ENCODE measurements at regions not wholly inside any gene's neighbourhood (a gene's known extent, or its start where the extent isn't known, plus 50 kb on each side); places are given as distances from the start of the nearest gene placed in this dataset.

DNA sequence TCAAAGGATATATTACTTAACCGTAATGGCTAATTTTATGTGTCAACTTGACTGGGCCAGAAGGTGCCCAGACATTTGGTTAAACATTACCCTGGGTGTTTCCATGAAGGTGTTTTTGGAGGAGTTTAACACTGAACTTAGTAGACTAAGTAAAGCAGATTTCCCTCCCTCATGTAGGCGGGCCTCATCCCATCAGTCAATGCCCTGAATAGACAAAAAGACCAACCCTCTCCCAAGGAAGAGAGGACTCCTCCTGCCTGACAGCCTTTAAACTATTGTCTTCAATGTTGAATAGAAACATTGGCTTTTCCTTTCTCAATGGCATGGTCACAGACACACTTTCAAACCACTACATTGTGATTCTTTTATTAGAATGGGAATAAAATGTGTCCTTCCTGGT is 121.9 kb downstream of the SETD4 start:
- DNase-seq (ENCODE audit: low read depth, low spot score) = no peak

DNA sequence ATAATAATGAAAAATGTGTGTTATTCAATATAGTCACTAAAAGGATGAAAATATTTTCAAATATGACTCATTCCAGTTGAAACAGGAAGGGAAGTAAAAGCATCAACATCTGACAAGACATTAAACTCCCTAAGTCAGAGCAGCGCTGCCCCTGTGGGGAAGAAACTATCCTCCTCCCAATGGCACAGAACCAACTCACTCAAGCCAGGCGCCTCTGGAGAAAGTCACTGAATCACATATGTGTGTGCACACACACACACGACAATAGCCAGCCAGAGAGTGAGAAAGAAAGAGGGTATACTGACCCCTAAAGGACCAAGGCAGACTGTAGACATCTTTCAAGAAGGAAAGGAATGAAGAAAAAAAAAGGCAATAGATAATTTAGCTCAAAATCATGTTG is 126.9 kb downstream of the SETD4 start:
- DNase-seq (ENCODE audit: low read depth, low spot score) = no peak

DNA sequence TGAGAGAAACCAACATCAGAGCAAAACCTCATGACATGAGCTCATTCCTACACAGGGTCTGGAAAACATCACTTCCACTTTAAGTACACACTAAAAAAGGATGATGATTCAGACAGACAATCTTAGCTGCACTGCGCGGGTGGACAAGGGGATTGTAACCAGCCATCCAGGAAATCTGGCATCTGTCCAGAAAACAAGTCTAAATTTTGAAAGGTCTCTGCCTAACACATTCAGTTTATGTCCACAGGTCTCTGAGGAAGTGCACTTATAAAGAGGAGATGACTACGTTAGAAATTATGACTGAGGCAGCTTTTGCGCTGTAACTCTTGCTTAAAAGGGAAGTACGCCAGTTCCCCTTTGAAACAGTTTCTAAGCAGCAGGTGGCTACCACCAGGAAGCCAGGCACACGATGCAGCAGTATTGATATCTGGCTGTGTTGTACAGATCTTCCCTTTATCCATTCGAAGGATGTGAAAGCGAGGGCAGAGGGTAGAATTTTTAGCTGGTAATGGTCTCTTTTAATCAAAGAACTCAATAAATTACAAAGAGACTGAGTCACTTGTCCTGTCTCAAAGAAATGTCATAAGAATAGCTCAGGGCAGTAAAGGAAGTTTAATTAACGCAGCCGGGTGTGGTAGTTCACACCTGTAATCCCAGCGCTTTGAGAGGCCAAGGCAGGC is 128.0 kb downstream of the SETD4 start:
- DNase-seq (ENCODE audit: low read depth, low spot score) = no peak

DNA sequence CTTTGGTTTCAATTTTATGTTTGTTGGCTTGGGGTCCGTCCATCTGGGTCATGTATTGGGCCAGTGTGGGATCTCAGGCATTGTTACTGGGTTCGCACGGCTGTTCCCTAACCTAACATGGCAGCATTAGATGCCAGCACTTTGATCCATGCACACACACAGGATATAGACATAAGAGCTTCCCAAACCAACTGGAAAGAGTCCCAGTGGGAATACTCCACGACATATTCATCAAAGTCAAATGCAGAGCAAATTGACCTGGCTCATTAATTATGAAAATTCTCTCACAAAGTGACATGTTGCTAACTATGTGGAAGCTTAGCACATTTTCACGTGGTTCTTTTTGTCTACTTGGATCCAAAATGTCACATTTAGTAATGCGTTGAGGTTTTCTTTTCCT is 130.4 kb downstream of the SETD4 start:
- DNase-seq (ENCODE audit: low read depth, low spot score) = no peak

DNA sequence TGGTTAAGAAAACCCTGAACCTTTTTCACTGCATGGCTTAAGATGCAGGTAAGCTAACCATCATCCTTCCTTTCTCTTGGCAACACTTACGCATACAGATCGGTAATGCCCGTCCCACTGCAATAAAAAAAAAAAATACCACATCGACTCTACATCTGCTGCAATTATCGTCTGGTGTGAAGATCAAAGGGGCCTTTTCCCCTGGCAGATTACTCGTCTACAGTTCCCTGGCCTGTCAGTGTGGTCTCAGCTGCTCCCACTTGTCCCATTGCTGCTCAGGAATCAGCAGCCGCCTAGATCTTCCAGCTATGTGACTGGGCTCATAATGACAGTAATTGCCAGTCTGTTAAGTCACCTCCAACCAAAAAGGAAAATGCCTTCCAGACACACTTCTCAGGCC is 133.1 kb downstream of the SETD4 start:
- no peak for DNase-seq (ENCODE audit: low read depth, low spot score)

DNA sequence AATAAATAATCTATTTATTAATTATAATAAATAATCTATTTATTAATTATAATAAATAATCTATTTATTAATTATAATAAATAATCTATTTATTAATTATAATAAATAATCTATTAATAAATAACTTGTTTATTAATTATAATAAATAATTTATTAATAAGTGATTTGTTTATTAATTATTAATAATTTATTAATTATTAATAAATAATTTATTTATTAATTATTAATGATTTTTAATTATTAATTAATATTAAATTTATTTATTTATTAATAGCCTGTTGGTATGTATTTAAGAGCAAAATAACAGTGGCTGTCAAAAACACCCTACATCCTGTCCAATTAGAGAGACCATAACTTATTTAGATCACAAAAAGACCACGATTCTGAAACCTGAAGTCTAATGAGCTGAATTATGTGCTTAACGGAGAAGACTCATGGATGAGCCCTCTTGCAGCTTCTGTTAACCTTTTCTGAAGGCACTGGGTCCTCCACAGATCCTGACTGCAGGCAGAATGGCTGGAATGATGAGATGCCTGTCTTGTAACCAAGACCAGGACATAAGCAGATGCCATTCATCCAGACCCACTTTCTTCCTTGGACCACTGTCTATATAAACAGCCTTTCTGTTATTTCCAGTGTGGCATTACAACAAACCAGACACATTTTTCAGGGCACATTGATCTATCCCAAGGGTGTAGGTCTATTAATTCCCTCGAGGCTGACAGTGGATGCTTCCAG is 134.2 kb downstream of the SETD4 start:
- DNase-seq (ENCODE audit: low read depth, low spot score) = no peak

DNA sequence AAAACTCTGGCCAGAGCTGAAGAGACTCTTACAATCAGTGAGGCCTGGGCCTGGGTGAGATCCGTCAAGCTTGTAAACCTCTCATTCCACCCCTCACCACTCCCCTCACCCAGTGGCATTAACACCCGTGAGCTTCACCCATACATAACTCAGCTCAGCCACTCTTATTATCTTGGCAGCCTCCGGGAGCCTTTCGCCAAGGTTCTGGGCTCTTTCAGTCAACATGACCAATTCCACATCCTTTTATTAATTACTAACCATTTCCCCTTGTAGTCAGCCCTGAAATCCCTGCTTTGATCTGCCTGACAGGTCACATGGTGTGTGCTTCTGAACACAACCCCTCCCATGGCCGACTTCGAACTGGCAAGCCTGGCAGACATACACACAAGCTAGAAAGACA is 134.8 kb downstream of the SETD4 start:
- no peak for DNase-seq (ENCODE audit: low read depth, low spot score)

DNA sequence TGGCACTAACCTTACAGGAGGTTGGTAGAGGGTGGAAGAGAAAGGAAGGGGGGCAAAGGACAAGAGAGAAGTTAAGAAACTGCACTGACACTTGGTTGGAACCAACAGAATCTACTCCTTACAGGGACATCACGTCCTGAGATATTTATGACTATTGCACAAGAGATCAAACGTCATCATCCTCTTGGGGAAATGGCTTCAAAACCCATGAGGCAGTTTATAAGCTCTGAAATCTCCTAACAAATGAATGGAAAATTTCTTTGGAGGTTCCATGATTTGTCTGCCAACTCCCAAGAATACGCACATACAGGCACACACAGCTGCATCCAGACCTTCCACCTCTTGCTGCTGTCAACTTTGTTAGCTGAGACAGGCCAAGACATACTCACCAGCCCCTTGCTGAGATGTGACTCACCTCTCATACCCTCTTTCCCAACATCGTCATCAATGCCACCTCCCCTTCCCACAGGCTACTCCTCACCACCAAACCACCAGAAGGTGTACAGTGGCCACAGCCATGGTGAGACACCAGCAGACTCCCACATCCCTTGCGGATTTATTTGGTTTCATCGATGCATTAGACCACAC is 135.5 kb downstream of the SETD4 start:
- DNase-seq (ENCODE audit: low read depth, low spot score) = no peak

DNA sequence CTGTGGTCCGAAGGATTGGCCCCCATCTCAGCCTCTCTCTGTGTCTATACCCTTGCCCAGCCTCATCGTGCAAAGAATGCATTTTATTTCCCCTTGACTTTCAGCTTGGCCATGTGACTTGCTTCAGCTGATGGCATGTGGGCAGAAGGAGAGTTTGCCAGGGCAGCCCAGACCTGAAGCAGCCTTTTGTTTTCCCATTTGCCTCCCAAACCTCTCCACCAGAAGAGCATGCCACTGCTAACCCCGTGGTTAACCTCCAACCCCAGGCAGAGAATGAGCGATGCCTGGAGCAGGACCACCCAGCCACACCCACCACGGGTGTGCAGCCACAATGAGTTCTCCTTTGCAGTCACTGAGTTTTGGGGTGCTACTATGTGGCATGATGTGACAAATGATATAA is 136.4 kb downstream of the SETD4 start:
- no peak for DNase-seq (ENCODE audit: low read depth, low spot score)

DNA sequence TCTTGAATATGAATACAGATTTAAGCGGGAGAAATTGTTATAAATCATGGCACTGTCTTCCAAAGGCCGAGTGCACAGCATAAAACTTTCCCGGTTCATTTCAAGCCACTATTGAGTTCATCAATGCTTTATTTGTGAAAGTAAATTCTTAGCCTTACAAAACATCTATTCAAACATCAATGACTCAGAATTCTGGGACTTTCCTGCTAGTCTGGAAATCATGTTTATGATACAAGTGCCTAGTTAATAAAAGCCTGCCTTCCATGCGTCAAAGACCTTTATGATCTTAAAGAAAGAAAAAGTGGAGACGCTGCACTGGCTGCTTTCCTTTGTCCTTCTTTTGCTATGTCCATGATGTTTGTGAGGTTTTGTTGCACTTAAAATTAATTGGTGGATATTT is 137.7 kb downstream of the SETD4 start:
- no peak for DNase-seq (ENCODE audit: low read depth, low spot score)

DNA sequence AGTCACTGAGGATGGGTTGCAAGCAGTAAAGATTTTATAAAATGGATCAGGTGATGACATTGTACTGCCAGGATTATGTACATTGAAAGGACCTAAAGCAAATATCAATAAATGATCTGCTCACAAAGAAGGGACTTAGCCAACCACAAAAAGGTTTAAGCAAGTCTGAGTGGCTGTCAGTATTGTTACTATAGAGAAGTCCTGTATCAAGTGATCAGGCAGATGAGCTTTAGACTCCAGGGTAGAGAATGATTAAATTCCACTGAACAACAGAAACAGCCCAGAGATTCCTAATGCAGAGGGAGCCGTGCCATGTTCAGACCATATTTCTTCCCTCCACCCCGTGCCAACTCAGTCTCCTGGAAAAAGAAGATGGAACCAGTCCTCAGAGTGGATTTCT is 138.9 kb downstream of the SETD4 start:
- DNase-seq (ENCODE audit: low read depth, low spot score) = no peak

DNA sequence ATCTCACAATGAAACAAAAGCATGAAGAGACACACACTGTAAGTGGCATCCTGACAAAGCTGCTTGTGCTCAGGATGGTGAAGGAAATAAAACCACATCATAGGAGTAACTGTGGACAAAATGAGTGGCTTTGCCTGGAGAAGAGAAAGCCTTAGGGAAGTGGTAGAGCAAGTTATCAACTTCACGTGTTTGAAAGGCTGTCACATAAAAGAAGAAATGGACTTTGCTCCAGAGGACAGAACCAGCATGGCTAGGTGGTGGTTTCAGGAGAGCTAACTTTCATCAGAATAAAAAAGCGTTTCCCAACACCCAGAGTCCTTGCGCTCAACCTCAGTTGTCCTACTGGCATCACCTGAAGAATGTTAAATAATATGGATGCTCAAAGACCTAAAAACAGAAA is 139.9 kb downstream of the SETD4 start:
- no peak for DNase-seq (ENCODE audit: low read depth, low spot score)

DNA sequence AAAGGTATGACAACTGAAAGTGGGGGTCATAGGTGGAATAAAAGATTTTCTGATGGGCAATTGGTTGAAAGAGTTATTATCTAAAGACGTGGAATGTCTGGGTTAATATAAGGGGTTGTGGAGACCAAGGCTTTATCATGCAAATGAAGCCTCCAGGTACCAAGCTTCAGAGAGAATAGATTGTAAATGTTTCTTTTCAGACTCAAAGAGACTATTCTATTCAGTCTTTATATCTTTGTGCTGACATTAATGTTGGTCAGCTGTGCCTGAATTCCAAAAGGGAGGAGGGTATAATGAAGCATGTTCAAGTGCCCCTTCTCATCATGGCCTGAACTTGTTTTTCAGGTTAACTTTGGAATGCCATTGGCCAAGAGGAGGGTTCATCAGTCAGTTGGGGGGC is 145.3 kb downstream of the SETD4 start:
- no peak for DNase-seq (ENCODE audit: low read depth, low spot score)

DNA sequence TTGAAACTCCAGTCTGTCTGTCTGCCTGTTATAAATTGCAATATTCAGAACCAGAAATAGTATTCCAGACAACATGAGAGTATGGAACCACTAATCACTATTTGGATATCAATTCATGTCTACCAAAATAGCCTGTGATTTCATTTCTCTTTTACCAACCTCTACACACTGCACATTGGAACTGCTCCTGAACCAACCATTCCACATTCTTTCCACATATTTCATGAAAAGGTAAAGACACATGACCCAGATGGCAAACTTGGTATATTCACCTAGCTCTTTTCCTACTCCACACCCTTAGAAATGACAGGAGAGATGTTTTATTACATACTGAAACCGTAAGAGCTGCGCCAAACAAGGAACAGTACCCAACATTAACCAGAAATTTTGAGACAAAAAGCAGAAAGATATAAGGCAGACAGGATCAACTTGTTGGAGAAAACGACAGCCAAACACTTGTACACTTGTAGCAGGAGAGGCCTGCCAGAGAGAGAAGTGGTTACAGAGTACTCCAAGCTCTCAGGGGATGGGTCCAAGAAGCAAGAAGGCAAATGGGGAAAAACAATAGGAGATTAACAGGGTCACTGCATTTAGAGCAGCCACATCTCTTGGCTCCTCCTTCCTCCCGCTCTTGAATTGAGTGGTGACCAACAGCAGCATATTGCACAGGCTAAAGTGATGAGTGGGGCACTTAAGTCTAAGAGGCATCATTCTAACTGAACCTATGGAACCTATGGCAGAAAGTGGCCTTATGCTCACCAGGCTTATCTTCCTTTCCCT is 148.7 kb downstream of the SETD4 start:
- no peak for DNase-seq (ENCODE audit: low read depth, low spot score)

DNA sequence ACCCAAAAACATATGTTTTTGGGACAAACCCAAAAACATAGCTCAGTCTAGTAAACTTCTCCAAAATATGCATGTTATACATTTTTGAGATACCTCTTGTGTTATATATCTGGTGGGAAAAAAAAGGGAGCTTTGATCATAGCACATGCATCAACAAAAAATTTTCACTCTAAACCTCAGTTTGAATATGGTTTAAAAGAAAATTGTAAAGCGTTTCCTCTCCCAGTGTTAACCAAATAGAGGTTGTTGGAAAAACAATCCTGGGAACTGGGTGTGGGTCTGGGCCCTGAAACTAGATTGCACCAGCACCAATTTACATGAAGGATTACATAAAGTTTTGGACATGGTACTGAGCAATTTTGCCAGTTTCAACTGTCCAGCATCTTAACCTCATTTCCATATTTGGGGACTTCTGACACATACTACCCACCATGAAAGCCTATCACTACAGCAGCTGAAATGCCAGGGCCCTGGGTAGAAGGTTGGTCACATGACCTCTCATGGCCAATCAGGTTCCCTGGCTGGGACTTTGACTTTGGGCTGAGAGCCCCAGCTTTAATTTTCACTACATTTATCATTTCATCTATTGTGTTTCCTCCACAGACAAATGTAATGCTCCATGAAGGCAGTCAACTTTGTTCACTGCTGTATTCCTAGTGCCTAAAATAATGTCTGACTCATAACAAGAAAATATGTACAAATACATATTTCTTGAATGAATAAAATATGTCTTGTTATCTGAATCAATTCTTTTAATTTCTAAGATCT is 150.7 kb downstream of the SETD4 start:
- DNase-seq (ENCODE audit: low read depth, low spot score) = no peak

DNA sequence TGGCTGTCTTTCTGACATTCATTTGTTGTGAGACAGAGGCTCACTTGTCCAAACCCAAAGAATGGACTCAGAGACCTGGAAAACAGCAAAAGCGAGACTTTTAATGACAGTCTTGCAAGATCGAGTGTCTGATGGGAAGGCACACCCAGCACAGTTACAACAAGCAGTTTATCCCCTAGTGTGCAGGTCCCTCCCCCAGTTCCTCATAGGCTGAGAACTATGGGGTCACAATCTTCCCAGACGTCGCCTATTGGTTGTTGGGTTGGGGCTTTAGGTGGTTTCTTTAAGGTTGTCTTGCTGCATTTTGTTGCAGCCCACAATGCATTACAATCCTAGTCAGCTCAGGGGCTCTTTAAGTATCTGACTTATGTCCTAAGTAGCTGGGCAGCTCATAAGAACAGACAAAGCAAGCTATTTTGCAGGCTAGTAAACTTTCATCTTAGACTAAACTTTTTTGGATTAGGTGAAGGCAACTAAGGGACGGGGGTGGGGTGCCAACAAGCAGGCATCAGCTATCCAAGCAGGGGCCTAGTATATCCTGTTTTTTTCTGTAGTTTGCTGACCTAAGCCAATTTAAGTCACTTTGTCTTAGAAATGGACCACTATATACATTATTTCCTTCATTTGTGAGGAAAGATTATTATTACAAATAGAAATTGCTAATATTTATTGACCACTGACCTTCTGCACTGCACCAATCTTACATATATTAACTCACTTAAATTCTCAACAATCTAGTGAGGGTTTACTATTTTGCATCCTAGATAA is 151.8 kb downstream of the SETD4 start:
- DNase-seq (ENCODE audit: low read depth, low spot score) = no peak

DNA sequence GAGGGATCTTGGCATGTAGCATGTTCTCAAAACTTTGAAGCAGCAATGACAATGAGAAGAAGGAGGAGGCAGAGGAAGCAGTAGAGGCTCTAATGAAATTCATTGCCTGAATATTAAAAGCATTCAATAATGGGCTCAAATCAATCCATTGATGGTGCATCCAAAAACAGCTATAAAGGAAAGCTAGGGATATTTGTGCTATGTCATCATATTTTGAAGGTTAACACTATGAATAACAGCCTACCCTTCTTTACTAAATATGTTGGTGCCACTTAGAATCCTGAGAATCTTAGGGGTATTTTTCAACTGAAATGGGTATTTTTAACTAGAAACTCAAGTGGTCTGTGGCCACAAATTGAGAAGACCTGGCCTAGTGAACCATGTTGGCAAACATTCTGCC is 153.7 kb downstream of the SETD4 start:
- no peak for DNase-seq (ENCODE audit: low read depth, low spot score)

DNA sequence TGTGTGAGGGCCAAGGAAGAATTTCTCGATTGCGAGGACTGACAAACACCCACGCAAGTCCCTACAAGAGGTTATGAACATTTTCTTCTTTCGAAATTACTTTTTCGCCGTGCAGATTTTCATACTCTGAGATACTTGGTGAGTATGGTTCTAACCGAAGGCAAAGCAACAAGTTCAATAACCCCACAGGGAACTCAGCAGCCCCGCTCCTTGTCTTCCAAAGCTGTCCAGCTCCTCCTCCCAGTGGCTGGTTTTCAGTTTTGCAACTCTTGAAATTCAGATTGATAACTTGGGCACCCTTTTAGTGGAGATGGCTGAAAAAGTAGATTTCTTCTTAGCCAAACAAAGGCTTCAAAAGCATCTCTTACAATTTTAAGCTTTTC is 154.4 kb downstream of the SETD4 start:
- DNase-seq (ENCODE audit: low read depth, low spot score) = no peak

DNA sequence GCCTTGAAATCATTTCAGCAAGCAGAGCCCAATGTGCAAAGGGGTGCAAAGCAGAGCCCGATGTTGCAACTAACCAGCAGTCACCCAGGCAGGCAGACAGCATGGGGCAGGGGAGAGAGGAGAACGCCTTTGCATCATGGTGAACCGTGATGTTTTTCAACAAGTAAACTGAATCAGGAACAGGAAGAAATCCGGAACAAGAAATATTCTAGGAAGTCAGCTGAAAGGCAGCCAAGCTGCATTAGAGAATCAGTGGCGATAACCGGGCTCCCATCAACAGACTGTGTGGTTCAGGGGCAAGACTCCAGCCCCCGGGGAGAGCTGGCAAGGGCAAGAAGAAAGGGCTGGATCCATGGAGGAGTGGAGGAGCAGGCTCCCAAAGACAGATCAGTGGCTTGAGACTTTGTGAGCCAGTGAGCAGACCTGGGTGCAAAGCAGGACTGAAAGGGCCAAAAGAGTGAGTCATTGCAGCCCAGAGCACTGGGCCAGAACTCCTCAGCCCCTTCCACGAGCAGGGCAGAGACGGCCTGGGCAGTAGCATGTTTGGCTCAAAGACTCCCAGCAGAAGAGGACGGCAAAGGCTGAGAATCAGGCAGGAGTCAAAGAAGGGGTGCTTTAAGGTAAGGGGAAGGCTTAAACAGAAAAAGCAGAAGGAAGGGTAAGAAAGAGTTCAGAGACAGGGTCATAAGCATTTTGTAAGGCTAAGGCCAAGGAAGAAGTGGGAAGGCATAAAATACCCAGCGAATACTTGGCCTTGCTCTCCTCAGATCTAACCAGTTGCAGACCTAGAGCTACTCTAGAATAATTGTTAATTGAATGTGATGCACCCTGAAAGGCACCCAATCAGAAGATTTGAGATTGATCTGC is 155.0 kb downstream of the SETD4 start:
- no peak for DNase-seq (ENCODE audit: low read depth, low spot score)

DNA sequence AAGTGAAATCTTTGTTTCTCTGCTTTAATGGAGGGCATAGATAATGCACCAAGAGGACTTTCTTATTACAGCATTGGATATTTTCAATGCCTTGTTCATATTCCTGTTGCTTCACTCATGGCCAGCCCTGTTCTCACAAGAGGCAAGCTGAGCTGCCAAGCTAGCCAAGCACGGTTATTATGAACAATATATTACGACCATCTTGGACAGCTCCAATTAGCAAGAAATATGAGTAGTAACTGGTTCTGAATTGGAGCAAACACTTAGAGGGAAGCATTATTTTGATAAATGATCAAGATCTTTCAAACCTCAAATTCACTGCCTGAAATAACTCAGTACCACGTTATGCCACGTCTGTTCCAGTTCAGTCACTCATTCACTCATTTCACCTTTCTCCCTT is 159.8 kb downstream of the SETD4 start:
- DNase-seq (ENCODE audit: low read depth, low spot score) = no peak
